HepG2 (cell line): ENCODE measurements at regions not wholly inside any gene's neighbourhood (a gene's known extent, or its start where the extent isn't known, plus 50 kb on each side); places are given as distances from the start of the nearest gene placed in this dataset.

Source experiments
- ATAC-seq: fragments of 200-7000 bp; cut with Tn5 transposase; 3 replicates; pipeline ENCODE4 v1.9.1; 2020; ENCODE audit warnings: mild to moderate bottlenecking, moderate library complexity
- BruUV-seq: library from RNA; stranded (reverse); fragments of 400-500 nt; replicated peaks from 2 replicates; lab custom pipeline; 2021; lab: Mats Ljungman, UMichigan
- CTCF ChIA-PET: fragments of 300-600 bp; formaldehyde crosslinking; extraction: SDS; loops from one replicate; lab custom pipeline; 2021; ENCODE audit warnings: low total read pairs, inconsistent platforms, low intra/inter-chr PET ratio; lab: Yijun Ruan, JAX
- POLR2A ChIA-PET: fragments of 350-600 bp; sonication (Branson Sonifier 250); formaldehyde crosslinking; loops from one replicate; lab custom pipeline; 2020; ENCODE audit warnings: antibody characterized with exemption, inconsistent platforms; lab: Yijun Ruan, JAX
- DNase-seq: peaks from one replicate; pipeline ENCODE4 v3.0.0-alpha.2; 2015; ENCODE audit warnings: low spot score
- FAIRE-seq: peaks from 3 replicates; lab custom pipeline; 2011; peaks lifted over from hg19 to GRCh38; lab: Jason Lieb, UNC
- H2AFZ ChIP-seq: one replicate; pipeline ENCODE4 v1.6.1; 2011; ENCODE audit warnings: low read length, inconsistent platforms
- H3K27ac ChIP-seq: fragments of 300-600 bp; 3 replicates; pipeline ENCODE4 v1.8.0; 2011; ENCODE audit warnings: mixed run types, mild to moderate bottlenecking, mixed read lengths, low read length, inconsistent platforms; ENCODE audit not compliant: insufficient read depth; ENCODE audit errors: extremely low read length
- H3K27me3 ChIP-seq, 2 experiments: fragments of 200-600 bp in 1 of 2; 2 replicates in 1 of 2; 3 replicates in 1 of 2; pipeline versions ENCODE4 v1.6.0 to v1.8.0; 2011; ENCODE audit warnings: low read length in 2 of 2, mild to moderate bottlenecking in 2 of 2, moderate library complexity in 2 of 2, inconsistent platforms in 1 of 2; ENCODE audit not compliant: insufficient read depth in 2 of 2, control insufficient read depth in 1 of 2
- H3K36me3 ChIP-seq, 2 experiments: fragments of 200-600 bp in 1 of 2; replicated peaks in 1 of 2; 2 replicates in 1 of 2; 3 replicates in 1 of 2; pipeline versions ENCODE4 v1.5.1 to v1.8.0; 2011; ENCODE audit warnings: low read length in 2 of 2, inconsistent platforms in 1 of 2; ENCODE audit not compliant: insufficient read depth in 2 of 2, control insufficient read depth in 1 of 2
- H3K4me1 ChIP-seq: 2 replicates; pipeline ENCODE4 v1.5.1; 2012; ENCODE audit warnings: low read length, inconsistent platforms; ENCODE audit not compliant: insufficient read depth
- H3K4me2 ChIP-seq: 2 replicates; pipeline ENCODE4 v1.6.0; 2011; ENCODE audit warnings: low read depth, low read length, inconsistent platforms
- H3K4me3 ChIP-seq, 3 experiments: fragments of 200-600 bp in 1 of 3; sonication (generic), shearing (Covaris generic) in 1 of 3; replicated peaks in 1 of 3; 2 replicates each; pipeline ENCODE4 v1.5.1; 2011 to 2016; ENCODE audit warnings: low read length in 3 of 3, inconsistent platforms in 2 of 3, low read depth in 2 of 3, mild to moderate bottlenecking in 2 of 3, control low read depth in 1 of 3, mixed read lengths in 1 of 3; ENCODE audit not compliant: insufficient read depth in 1 of 3
- H3K79me2 ChIP-seq: one replicate; pipeline ENCODE4 v1.6.1; 2011; ENCODE audit warnings: low read length, inconsistent platforms; ENCODE audit not compliant: insufficient read depth
- H3K9ac ChIP-seq: 2 replicates; pipeline ENCODE4 v1.6.0; 2011; ENCODE audit warnings: mild to moderate bottlenecking, low read depth, low read length, inconsistent platforms; ENCODE audit not compliant: insufficient read depth
- H3K9me3 ChIP-seq: 2 replicates; pipeline ENCODE4 v1.5.1; 2012; ENCODE audit warnings: mild to moderate bottlenecking, low read length
- H4K20me1 ChIP-seq: 2 replicates; pipeline ENCODE4 v1.6.0; 2011; ENCODE audit warnings: inconsistent platforms, mild to moderate bottlenecking, low read length, moderate library complexity; ENCODE audit not compliant: insufficient read depth
- CEBPB ChIP-seq: IDR thresholded peaks from 2 replicates; pipeline ENCODE4 v1.6.1; 2011; ENCODE audit warnings: low read depth, low read length, improper control_type of control experiment, borderline replicate concordance
- CHCHD3 ChIP-seq: sonication (generic); formaldehyde crosslinking; IDR thresholded peaks from 2 replicates; pipeline ENCODE4 v1.8.0; 2022; ENCODE audit warnings: mild to moderate bottlenecking, missing genetic modification reagents, moderate library complexity
- MBNL3 ChIP-seq: fragments of 250-450 bp; sonication (Bioruptor Pico); conservative IDR thresholded peaks from 2 replicates; pipeline ENCODE4 v1.8.0; 2022; ENCODE audit warnings: mild to moderate bottlenecking, inconsistent platforms
- MXI1 ChIP-seq: IDR thresholded peaks from 3 replicates; pipeline ENCODE4 v1.6.1; 2012; ENCODE audit warnings: low read depth, low read length, inconsistent platforms, borderline replicate concordance
- STAT5B ChIP-seq: sonication (generic); formaldehyde crosslinking; IDR thresholded peaks from 2 replicates; pipeline ENCODE4 v1.4.0; 2020; ENCODE audit warnings: missing genetic modification reagents
- ZC3H4 ChIP-seq: sonication (generic); formaldehyde crosslinking; IDR thresholded peaks from 2 replicates; pipeline ENCODE4 v1.4.0; 2020; ENCODE audit warnings: missing genetic modification reagents, borderline replicate concordance
- ZNF282 ChIP-seq: fragments of 450-650 bp; IDR thresholded peaks from 2 replicates; pipeline ENCODE4 v1.6.1; 2018; ENCODE audit not compliant: partially characterized antibody
- ZNF530 ChIP-seq: sonication (generic); formaldehyde crosslinking; IDR thresholded peaks from 2 replicates; pipeline ENCODE4 v1.5.0; 2020; ENCODE audit warnings: low read depth, mild to moderate bottlenecking, missing genetic modification reagents
- ZNF790 ChIP-seq: sonication (generic); formaldehyde crosslinking; IDR thresholded peaks from 2 replicates; pipeline ENCODE4 v1.8.0; 2022; ENCODE audit warnings: missing genetic modification reagents, mild to moderate bottlenecking, borderline replicate concordance
- WGBS: methylation state at CpG from one replicate; pipeline ENCODE4 v1.1.6; 2017; ENCODE audit warnings: low lambda C conversion rate; 5-methylcytosine and 5-hydroxymethylcytosine counted together
- in situ Hi-C: cut with HindIII; loops from 2 replicates; pipeline ENCODE4 v1.10.0; 2017; ENCODE audit warnings: low pct_unique_long_range_greater_than_20kb; ENCODE audit not compliant: extremely low pct_ligation_motif_present
- intact Hi-C: fragments of 100-400 bp; cut with micrococcal nuclease; formaldehyde crosslinking; loops from one replicate; pipeline ENCODE4 v1.10.0; 2022; ENCODE audit not compliant: unreplicated experiment

- 37% methylated on average over 14 of the region's 15 CpGs for WGBS
- TF ChIP-seq CEBPB = peak; percentile 66; the same call in 1 of the 2 replicates
- no peak for TF ChIP-seq ZNF530 (CRISPR knock-in tag)
- no peak for TF ChIP-seq MXI1
- no peaks in the 10 kb centered on the region for H4K20me1 ChIP-seq
- H3K9ac ChIP-seq = no peak overlapping the region
- H3K36me3 ChIP-seq = no peaks in the 10 kb centered on the region
- no TSS peak for BruUV-seq
- DNase-seq (no peak), ATAC-seq (no peak), FAIRE-seq (no peak)
- H3K4me2 ChIP-seq = no peak overlapping the region; the same call in 1 of the 2 replicates
- H3K27ac ChIP-seq = no peak overlapping the region
- no peaks in the 10 kb centered on the region for H3K9me3 ChIP-seq
- no peaks in the 10 kb centered on the region for H3K79me2 ChIP-seq
- no peak overlapping the region for H3K4me3 ChIP-seq
- peaks cover 27% of the 10 kb centered on the region for H3K4me1 ChIP-seq
- H2AFZ ChIP-seq = no peak overlapping the region
- ChIA-PET POLR2A (no interaction called here), CTCF (no interaction called here)
- intact Hi-C loops = no loop called here
- peaks cover 0 to 20% of the 10 kb centered on the region in 2 experiments; a peak in 3 of 5 replicates for H3K27me3 ChIP-seq
- in situ Hi-C loops = no loop called here
Observed at GRCh38 chr9:96139592-96140295, 162.2 kb downstream of the HSD17B3 start.

DNA sequence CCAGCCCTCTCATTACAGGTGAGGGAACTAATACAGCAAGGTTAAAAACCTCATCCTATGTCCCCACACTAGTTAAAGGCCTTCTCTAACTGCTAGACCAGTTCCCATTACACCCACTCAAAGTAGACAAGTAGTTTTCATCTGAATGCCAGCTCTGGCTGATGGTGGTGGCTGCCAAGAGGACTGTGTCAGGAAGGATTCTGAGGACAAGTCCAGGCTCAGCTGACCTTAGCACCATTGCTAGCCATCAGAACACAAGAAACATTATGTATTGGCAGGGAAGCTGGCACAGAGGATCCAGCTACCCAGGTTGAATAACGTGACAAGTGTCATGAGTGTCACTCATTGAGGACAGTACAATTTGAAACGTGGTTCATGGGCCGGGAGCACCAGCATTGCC is 163.4 kb downstream of the HSD17B3 start:
- in situ Hi-C loops = no loop called here
- 66% methylated on average over 3 of the region's 3 CpGs for WGBS

More for the DNA sequence above, 163.4 kb downstream of the HSD17B3 start:
- no peaks in the 10 kb centered on the region for H3K9me3 ChIP-seq
- no peak overlapping the region for H3K9ac ChIP-seq
- no TSS peak for BruUV-seq
- H3K36me3 ChIP-seq = no peaks in the 10 kb centered on the region
- peaks cover 29% of the 10 kb centered on the region for H3K4me1 ChIP-seq
- H3K27ac ChIP-seq = no peak overlapping the region
- intact Hi-C loops = no loop called here
- no peak for FAIRE-seq
- POLR2A ChIA-PET = no interaction called here
- DNase-seq = no peak
- TF ChIP-seq CHCHD3 (CRISPR knock-in tag) (no peak), ZNF790 (CRISPR knock-in tag) (no peak), ZC3H4 (CRISPR knock-in tag) (no peak), STAT5B (CRISPR knock-in tag) (no peak), MBNL3 (no peak), ZNF282 (no peak)
- TF ChIP-seq, all 625 proteins: peak for 0
- CTCF ChIA-PET = no interaction called here
- Histone ChIP-seq H3K27me3 (peaks cover 0 to 20% of the 10 kb centered on the region in 2 experiments; a peak in 3 of 5 replicates), H3K4me2 (no peak overlapping the region), H4K20me1 (no peaks in the 10 kb centered on the region), H2AFZ (no peak overlapping the region), H3K4me3 (no peak overlapping the region), H3K79me2 (no peaks in the 10 kb centered on the region)
- no peak for ATAC-seq
